ENCODE measurements at regions not wholly inside any gene's neighbourhood (a gene's known extent, or its start where the extent isn't known, plus 50 kb on each side); places are given as distances from the start of the nearest gene placed in this dataset.
"Not testable (repeated sequence)": the region's sequence is repeated elsewhere in the genome, so short reads cannot be mapped to it uniquely, and the experiment has no call there.

DNA sequence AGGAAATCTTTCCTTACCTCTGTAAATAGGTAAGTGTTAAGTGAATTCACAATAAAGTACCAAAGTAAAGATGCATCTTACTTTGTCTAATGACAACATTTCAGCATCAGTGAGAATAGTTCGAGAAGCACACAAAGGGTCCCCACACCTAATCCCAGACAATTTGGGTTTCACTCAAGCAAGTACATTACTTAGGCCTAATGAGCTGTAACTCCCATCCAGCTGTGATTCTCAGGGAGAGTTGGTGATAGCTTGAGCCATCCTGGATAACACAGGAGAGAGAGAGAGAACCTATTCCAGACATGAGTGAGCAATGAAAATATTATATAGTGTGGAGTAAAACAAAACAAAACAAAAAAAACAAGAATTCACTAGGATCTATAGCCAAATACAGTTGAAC lies 149.1 kb upstream of the NRG3 start:
- Mint-ChIP-seq H3K36me3 (ENCODE audit: low read depth, unreplicated experiment) (no peaks in the 10 kb centered on the region), H3K9me3 (ENCODE audit: unreplicated experiment) (no peaks in the 10 kb centered on the region), H3K27me3 (ENCODE audit: unreplicated experiment) (no peaks in the 10 kb centered on the region), H3K4me1 (ENCODE audit: unreplicated experiment) (no peaks in the 10 kb centered on the region), H3K4me3 (ENCODE audit: unreplicated experiment) (no peak overlapping the region), H3K27ac (ENCODE audit: unreplicated experiment) (no peak overlapping the region)
- TF ChIP-seq, protein P1, sequence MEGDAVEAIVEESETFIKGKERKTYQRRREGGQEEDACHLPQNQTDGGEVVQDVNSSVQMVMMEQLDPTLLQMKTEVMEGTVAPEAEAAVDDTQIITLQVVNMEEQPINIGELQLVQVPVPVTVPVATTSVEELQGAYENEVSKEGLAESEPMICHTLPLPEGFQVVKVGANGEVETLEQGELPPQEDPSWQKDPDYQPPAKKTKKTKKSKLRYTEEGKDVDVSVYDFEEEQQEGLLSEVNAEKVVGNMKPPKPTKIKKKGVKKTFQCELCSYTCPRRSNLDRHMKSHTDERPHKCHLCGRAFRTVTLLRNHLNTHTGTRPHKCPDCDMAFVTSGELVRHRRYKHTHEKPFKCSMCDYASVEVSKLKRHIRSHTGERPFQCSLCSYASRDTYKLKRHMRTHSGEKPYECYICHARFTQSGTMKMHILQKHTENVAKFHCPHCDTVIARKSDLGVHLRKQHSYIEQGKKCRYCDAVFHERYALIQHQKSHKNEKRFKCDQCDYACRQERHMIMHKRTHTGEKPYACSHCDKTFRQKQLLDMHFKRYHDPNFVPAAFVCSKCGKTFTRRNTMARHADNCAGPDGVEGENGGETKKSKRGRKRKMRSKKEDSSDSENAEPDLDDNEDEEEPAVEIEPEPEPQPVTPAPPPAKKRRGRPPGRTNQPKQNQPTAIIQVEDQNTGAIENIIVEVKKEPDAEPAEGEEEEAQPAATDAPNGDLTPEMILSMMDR (IDR thresholded peaks at IDR 0.05; ENCODE audit: unreplicated experiment): no peak
- DNase-seq (ENCODE audit: low spot score): no peak

DNA sequence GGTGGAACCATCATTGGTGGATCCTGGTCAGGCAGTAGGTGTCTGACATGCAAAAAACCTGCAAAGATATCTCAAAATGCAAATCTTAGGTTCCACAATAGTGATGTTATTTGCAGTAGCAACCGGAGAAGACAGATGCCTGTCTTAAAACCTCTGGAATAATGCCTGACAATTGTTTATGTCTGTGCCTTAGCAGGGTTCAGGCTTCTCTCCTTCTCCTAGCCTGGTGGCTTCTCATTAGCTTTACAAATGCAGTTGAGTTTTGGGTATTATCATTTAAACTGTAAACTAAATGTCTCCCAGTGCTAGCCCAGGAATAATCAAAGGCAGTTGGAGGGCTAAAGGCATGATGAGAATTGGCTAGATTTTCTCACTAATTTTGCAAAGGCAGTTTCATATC lies 146.3 kb upstream of the NRG3 start:
- H3K4me3 Mint-ChIP-seq (ENCODE audit: unreplicated experiment): no peak overlapping the region
- no peak for DNase-seq (ENCODE audit: low spot score)
- peaks cover 6% of the 10 kb centered on the region for H3K9me3 Mint-ChIP-seq (ENCODE audit: unreplicated experiment)
- H3K27ac Mint-ChIP-seq (ENCODE audit: unreplicated experiment): no peak overlapping the region
- no peaks in the 10 kb centered on the region for H3K36me3 Mint-ChIP-seq (ENCODE audit: low read depth, unreplicated experiment)
- peaks cover 2% of the 10 kb centered on the region for H3K27me3 Mint-ChIP-seq (ENCODE audit: unreplicated experiment)
- no peaks in the 10 kb centered on the region for H3K4me1 Mint-ChIP-seq (ENCODE audit: unreplicated experiment)
- TF ChIP-seq, protein P1 (IDR thresholded peaks at IDR 0.05; ENCODE audit: unreplicated experiment): no peak

DNA sequence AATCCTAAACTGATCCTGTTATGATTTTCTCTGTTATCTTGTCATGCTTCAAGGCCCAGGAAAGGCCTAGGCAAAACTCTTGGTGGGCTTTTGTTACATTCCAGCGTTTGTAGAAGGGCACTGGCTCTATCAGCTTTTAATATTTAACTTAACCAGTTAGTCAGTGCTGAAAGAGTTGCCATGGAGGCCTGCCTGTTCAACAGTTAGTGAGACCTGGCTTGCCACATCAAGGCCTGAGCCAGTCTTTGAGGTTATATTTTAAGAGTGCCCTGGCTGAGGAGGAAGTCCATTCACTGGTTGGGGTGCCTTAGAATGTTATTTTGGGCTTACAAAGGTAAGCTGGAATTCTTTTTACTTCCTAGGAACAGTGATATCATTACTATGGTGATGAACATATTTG lies 144.1 kb upstream of the NRG3 start:
- Mint-ChIP-seq H3K4me3 (ENCODE audit: unreplicated experiment) (no peak overlapping the region), H3K27me3 (ENCODE audit: unreplicated experiment) (peaks cover 2% of the 10 kb centered on the region), H3K4me1 (ENCODE audit: unreplicated experiment) (no peaks in the 10 kb centered on the region), H3K27ac (ENCODE audit: unreplicated experiment) (no peak overlapping the region), H3K9me3 (ENCODE audit: unreplicated experiment) (peaks cover 6% of the 10 kb centered on the region), H3K36me3 (ENCODE audit: low read depth, unreplicated experiment) (no peaks in the 10 kb centered on the region)
- no peak for DNase-seq (ENCODE audit: low spot score)
- TF ChIP-seq, protein P1 (IDR thresholded peaks at IDR 0.05; ENCODE audit: unreplicated experiment): no peak

DNA sequence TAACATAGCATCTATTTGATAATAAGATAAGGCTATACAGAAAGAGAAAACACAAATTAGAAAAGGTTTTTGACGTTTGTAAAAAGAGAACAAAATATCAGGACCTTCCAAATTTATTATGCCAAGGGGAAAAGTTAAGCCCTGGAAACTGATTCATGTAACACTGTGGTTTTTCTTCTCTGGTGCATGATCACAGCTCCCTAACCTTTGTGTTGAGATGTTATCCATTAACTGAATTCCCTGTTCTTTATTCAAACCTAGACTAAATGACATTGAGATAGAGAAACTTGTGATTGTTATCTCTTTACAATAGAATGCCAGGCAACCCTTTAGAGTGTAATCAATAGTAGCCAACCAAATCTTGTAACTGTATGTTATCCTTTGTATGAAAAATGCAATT lies 141.5 kb upstream of the NRG3 start:
- Mint-ChIP-seq H3K27me3 (ENCODE audit: unreplicated experiment) (peaks cover 2% of the 10 kb centered on the region), H3K4me3 (ENCODE audit: unreplicated experiment) (no peak overlapping the region), H3K36me3 (ENCODE audit: low read depth, unreplicated experiment) (no peaks in the 10 kb centered on the region), H3K4me1 (ENCODE audit: unreplicated experiment) (no peaks in the 10 kb centered on the region), H3K9me3 (ENCODE audit: unreplicated experiment) (peaks cover 6% of the 10 kb centered on the region), H3K27ac (ENCODE audit: unreplicated experiment) (no peak overlapping the region)
- TF ChIP-seq, protein P1 (IDR thresholded peaks at IDR 0.05; ENCODE audit: unreplicated experiment): no peak
- no peak for DNase-seq (ENCODE audit: low spot score)

DNA sequence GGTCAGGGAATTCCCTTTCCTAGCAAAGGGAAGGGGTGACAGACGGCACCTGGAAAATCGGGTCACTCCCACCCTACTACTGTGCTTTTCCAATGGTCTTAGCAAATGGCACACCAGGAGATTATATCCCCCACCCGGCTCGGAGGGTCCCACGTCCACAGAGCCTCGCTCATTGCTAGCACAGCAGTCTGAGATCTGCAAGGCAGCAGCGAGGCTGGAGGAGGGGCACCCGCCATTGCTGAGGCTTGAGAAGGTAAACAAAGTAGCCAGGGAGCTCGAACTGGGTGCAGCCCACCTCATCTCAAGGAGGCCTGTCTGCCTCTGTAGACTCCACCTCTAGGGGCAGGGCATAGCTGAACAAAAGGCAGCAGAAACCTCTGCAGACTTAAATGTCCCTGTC lies 139.8 kb upstream of the NRG3 start:
- H3K27me3 Mint-ChIP-seq (ENCODE audit: unreplicated experiment); H3K4me3 Mint-ChIP-seq (ENCODE audit: unreplicated experiment); DNase-seq (ENCODE audit: low spot score); H3K9me3 Mint-ChIP-seq (ENCODE audit: unreplicated experiment); H3K4me1 Mint-ChIP-seq (ENCODE audit: unreplicated experiment); H3K27ac Mint-ChIP-seq (ENCODE audit: unreplicated experiment); H3K36me3 Mint-ChIP-seq (ENCODE audit: low read depth, unreplicated experiment): not testable (repeated sequence)

DNA sequence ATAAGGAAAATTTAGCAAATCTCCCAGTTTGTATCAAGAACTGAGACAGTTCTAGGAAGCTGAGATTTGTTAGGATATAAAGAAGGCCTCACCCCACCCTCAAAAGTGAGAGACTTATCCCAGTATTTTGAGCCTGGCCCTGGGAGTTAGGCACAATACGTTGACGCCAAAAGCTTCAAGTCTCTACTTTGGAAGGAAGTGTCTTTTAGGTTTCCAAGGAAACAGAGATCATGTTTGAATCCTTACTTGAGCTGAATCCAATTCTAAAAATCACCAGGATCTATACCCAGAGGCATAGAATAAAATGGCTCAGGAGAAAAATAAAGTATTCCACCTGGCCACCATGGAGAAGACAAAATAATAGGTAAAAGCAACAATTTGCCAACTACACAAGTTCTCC lies 115.9 kb upstream of the NRG3 start:
- no peak for DNase-seq (ENCODE audit: low spot score)
- Mint-ChIP-seq H3K9me3 (ENCODE audit: unreplicated experiment) (no peaks in the 10 kb centered on the region), H3K4me1 (ENCODE audit: unreplicated experiment) (no peaks in the 10 kb centered on the region), H3K27me3 (ENCODE audit: unreplicated experiment) (no peaks in the 10 kb centered on the region), H3K36me3 (ENCODE audit: low read depth, unreplicated experiment) (no peaks in the 10 kb centered on the region), H3K27ac (ENCODE audit: unreplicated experiment) (no peak overlapping the region), H3K4me3 (ENCODE audit: unreplicated experiment) (no peak overlapping the region)
- TF ChIP-seq, protein P1 (IDR thresholded peaks at IDR 0.05; ENCODE audit: unreplicated experiment): no peak
